ENCODE measurements at regions not wholly inside any gene's neighbourhood (a gene's known extent, or its start where the extent isn't known, plus 50 kb on each side); places are given as distances from the start of the nearest gene placed in this dataset.

- TF ChIP-seq CTCF (IDR thresholded peaks at IDR 0.05) = no peak
- no peak for TF ChIP-seq POLR2A (IDR thresholded peaks at IDR 0.05)
Measured at GRCh38 chr9:18032636-18033035, 441.3 kb upstream of the ADAMTSL1 start.

Data from uterus (tissue), 2 donors.